Limb (tissue), 2 donors: ENCODE measurements at regions not wholly inside any gene's neighbourhood (a gene's known extent, or its start where the extent isn't known, plus 50 kb on each side); places are given as distances from the start of the nearest gene placed in this dataset.
A peak's percentile ranks its signal among the peaks of the same experiment; 100 is the strongest.
"Not testable (repeated sequence)": the region's sequence is repeated elsewhere in the genome, so short reads cannot be mapped to it uniquely, and the experiment has no call there.

Experiments used
- DNase-seq, 2 donors: peaks; one replicate each; pipeline ENCODE4 v3.0.0-alpha.2; 2016; ENCODE audit errors: extremely low spot score in 2 of 2

DNA sequence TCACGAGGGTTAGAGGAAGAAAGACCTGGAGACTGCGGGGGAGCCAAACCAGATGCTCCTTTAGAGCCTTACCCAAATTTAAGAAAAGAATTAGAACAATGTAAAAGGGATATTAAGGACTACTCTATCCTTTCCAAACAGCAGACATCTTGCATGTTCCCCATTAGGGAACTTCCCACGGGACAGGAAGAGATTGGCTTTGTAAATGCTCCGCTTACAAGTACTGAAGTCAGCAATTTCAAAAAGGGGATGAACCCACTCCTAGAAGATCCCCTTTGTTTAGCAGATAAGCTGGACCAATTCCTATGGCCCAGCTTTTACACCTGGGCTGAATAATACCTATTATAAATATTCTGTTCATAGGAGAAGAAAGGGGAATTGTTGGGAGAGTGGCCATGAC, 74.2 kb downstream of the APOBEC1 start:
- DNase-seq = no peak

DNA sequence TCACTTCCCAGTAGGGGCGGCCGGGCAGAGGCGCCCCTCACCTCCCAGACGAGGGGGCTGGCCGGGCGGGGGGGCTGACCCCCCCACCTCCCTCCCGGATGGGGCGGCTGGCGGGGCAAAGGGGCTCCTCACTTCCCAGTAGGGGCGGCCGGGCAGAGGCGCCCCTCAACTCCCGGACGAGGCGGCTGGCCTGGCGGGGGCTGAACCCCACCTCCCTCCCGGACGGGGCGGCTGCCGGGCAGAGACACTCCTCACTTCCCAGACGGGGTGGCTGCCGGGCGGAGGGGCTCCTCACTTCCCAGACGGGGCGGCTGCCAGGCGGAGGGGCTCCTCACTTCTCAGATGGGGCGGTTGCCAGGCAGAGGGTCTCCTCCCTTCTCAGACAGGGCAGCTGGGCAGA, 75.6 kb downstream of the APOBEC1 start:
- not testable (repeated sequence) for DNase-seq

DNA sequence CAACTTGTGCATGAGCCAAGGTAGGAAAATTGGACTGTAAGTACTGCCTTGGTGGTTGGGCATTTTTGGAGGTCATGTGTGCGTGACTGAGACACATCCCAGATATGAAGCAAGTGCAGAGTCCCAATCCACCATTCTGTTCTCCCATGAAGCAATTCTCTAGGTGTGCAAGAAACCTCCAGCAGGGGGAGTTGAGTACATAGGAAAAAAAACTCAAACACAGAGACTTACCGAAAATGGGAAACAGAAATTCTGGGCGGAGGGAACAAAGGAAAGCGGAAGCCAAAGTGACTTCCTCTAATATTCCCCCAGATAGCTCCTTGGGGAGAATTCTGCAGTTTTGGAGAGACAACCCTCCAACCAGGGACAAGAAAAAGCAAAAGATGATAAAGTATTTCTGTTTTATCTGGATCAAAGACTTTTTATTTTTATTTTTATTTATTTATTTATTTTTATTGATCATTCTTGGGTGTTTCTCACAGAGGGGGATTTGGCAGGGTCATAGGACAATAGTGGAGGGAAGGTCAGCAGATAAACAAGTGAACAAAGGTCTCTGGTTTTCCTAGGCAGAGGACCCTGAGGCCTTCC, 76.9 kb downstream of the APOBEC1 start:
- DNase-seq = peak in 1 of 2 donors; percentile 5

DNA sequence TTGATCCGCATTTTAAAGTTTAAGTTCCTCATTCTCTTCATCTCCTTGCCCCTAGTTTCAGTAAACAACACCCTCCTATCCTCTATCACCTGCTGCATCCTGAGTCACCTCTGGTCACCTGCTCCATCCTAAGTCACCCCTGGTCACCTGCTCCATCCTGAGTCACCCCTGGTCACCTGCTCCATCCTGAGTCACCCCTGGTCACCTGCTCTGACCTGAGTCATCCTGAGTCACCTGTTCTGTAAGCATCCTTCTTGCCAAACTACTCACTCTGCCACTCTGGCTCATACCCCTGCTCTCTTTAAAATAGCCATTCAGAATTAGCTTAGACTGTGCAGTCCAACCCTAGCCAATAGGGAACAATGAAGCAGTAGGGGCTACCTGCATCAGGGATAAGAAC, 80.6 kb upstream of the CD163 start:
- DNase-seq = not testable (repeated sequence)

DNA sequence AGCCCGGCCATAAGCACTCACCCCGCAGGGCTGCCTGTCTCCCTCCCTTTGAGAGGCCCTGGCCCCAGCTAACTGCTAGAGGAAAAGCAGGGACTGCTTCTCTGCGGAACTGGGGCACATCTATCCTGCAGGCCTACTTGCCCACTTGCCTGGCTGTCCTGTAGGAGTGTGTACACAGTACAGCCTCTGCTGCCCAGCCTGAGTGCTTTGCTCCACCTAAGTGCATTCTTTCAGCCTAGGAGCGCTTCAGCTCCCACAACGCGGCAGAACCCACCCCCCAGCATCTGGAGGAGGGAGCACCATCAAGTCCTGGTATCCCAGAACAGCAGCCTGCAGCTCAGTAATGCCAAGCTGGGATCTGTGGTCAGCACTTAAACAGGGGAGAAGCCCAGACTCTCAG, 79.9 kb upstream of the CD163 start:
- no peak for DNase-seq

DNA sequence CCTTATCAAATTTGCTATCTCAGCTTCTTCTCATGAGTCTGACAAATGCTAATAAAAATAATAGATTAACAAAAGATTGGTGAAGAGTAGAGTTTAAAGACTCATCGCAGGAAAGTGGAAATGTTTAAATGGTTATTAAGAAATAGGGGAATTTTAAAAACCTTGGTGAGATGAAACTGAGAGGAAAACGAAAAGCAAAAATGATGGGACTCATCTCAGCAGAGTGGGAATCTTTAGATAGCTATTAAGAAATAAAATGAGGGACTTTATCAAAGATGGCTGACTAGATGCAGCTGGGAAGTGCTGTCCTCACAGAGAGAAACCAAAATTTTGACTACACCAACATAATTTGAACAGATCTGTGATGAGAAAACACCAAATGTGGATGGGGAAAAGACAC, 79.2 kb upstream of the CD163 start:
- no peak for DNase-seq

DNA sequence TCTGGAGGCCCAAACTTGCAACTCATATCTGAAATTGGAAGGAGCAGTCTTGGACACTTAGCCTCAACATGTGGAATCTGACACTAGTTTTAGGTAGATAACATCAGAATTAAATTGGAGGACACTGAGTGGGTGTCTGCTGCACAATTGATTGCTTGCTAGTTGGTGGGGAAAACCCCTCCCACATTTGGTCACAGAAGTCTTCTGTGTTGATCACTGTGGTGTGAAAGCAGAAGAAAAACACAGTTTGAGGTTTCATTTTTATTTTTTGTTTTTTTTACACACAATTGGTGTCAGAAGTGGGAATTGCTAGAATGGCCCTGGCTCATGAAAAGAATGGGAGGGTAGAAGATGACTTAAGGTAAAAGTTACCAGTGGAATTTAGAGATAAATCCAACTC, 78.0 kb upstream of the CD163 start:
- no peak for DNase-seq

DNA sequence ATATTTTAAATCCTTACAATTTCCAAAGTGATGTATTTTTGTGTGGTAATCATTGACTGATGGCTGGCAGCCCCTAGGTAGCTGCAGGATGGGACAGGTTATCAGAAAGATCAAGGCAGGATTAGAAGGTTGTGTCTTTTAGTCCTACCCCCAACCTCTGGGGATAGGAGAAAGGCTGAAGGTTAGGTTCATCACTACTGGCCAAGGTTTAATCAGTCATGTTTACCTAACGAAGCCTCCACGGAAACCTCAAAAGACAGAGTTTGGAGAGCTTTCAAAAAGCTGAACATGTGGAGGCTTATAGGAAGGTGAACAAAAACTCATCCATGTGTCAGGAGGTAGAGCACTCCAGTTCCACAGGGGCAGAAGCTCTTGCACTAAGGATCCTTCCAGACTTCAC, 77.5 kb upstream of the CD163 start:
- no peak for DNase-seq

DNA sequence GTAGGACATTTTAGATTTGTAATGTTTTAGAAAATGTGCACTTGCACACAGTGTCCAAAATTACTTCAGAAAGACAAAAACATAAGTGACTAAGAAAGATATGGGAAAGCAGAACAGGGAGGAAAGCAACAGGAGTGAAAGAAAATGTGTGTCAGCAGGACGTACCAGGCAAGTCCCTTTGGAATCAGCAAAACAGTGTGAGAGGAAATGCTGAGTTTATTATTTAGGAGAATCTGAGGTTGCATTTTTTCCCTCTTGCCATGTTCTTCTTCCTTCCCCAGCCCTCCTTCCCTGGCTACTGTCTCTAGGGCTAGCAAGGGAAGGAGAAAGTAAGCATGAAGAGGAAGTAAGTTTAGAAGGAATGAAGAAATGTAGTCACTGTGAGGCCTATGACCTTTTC, 67.7 kb upstream of the CD163 start:
- DNase-seq = no peak

DNA sequence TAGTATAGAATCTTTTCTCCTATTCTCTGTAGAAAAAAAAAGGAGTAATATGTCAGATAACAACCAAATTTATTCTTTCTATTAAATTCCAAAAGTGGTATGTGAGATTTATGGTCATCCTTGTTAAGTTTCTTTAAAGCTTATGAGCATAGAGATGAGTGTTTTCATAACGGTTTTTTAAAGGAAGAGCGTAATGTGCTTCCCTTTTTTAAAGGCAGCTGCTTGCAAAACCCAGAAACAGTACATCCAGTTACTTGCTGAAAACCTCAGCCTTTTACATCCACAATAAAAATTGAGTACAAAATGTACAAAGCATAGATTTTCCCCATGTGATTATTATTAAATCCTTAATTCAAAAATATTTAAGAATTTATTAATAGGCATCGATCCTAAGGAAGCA, 53.6 kb upstream of the CD163 start:
- peak in 1 of 2 donors; percentile 8 for DNase-seq

DNA sequence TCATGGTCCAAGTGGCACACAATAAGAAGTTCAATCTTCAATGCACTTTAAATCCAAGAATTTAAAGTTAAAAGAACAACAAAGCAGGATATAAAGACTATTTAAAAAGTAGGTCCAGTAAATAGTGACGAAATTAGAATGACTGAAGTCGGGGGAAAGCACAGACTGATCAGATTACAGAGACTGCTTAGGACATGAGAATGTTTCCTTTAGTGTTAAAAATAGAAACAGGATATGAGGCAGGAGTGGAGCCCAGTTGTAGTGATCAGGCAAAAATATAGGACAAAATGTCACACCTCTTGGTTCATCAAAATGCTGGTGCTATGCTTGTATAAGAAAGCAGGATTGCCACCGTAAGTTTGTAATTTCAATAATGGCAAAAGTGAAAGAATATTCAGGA, 52.2 kb upstream of the CD163 start:
- peak in 1 of 2 donors; percentile 63 for DNase-seq

DNA sequence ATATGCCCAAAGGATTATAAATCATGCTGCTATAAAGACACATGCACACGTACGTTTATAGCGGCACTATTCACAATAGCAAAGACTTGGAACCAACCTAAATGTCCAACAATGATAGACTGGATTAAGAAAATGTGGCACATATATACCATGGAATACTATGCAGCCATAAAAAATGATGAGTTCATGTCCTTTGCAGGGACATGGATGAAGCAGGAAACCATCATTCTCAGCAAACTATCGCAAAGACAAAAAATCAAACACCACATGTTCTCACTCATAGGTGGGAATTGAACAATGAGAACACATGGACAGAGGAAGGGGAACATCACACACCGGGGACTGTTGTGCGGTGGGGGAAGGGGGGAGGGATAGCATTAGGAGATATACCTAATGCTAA, 51.3 kb upstream of the CD163 start:
- DNase-seq = not testable (repeated sequence)
